Activated T-helper 17 cell treated with anti-CD3 and anti-CD28 coated beads, Interleukin-2, amount 50 U/mL, for 72 hours (primary cell): ENCODE measurements at regions not wholly inside any gene's neighbourhood (a gene's known extent, or its start where the extent isn't known, plus 50 kb on each side); places are given as distances from the start of the nearest gene placed in this dataset.
"Not testable (repeated sequence)": the region's sequence is repeated elsewhere in the genome, so short reads cannot be mapped to it uniquely, and the experiment has no call there.

ENCODE experiments used
- ATAC-seq: fragments of 150-1000 bp; cut with Tn5 transposase; replicated peaks from 2 replicates; pipeline ENCODE4 v1.10.0; 2021; ENCODE audit warnings: mild to moderate bottlenecking, moderate library complexity
- H3K27ac Mint-ChIP-seq: one replicate; pipeline ENCODE4 v1.8.0; 2022; ENCODE audit warnings: mixed read lengths
- H3K27me3 Mint-ChIP-seq: one replicate; pipeline ENCODE4 v1.8.0; 2022; ENCODE audit warnings: mixed read lengths
- H3K36me3 Mint-ChIP-seq: one replicate; pipeline ENCODE4 v1.8.0; 2022; ENCODE audit warnings: low read depth, mild to moderate bottlenecking, mixed read lengths
- H3K4me1 Mint-ChIP-seq: one replicate; pipeline ENCODE4 v1.8.0; 2022; ENCODE audit warnings: mixed read lengths
- H3K4me3 Mint-ChIP-seq: one replicate; pipeline ENCODE4 v1.8.0; 2022; ENCODE audit warnings: mild to moderate bottlenecking, mixed read lengths
- H3K9me3 Mint-ChIP-seq: one replicate; pipeline ENCODE4 v1.8.0; 2022; ENCODE audit warnings: mixed read lengths

DNA sequence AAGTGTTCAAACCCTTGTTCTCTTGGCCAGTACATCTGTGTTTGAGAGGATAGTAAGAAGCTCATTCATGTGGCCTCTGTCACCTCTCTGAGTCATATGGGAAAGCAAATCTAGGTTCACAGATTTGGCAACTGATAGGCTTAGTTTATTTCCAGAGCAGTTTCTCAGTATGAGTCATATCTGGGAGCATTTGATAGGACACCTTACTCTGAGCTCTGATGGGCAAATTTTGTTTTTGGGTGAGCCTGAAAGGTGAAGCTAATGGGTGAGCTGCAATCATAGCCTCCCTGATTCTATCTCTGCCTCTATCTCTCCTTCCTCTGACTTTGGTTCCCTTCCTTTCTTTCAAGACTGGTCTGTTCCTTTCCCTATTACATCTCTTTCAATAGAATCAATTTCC is 134.4 kb downstream of the S1PR1 start:
- Mint-ChIP-seq H3K9me3 (peaks cover 5% of the 10 kb centered on the region), H3K4me3 (peak overlapping the region; percentile 44), H3K27me3 (no peaks in the 10 kb centered on the region), H3K27ac (peak overlapping the region; percentile 18), H3K36me3 (no peaks in the 10 kb centered on the region), H3K4me1 (peaks cover 11% of the 10 kb centered on the region)
- peak; percentile 98 for ATAC-seq

DNA sequence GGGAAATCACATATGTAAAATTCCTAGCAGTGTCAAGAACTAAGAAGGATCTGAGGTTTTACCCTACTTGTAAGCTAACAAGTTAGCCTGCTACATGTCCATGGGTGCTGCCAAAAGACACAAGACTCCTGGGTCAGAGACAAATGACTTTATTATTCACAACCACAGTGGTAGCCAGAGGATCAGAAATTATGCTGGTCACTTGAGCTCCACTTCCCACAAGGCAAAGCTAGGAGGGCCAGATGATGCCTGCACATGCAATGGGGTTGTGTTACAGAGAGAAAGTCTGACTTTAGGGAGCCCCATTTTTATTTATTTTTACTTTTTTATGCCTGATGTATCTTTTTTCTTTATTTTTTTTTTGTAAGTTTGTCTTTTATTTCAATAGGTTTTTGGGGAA is 136.8 kb downstream of the S1PR1 start:
- no peak for ATAC-seq
- Mint-ChIP-seq H3K4me1 (peaks cover 13% of the 10 kb centered on the region), H3K27ac (no peak overlapping the region), H3K27me3 (no peaks in the 10 kb centered on the region), H3K9me3 (peaks cover 7% of the 10 kb centered on the region), H3K36me3 (no peaks in the 10 kb centered on the region), H3K4me3 (no peak overlapping the region)

DNA sequence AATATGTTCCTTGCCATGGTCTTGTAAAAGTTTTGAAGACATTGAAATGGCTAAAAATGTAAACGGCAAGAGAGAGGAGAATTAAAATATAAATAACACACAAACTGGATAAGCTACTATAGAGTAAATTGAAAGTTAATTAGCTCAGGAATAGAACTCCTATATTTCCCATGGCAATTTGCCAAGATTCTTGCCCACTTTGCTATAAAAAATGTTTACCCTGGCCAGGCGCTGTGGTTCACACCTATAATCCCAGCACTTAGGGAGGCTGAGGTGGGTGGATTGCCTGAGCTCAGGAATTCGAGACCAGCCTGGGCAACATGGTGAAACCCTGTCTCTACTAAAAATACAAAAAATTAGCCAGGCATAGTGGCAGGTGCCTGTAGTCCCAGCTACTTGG is 138.6 kb downstream of the S1PR1 start:
- H3K36me3 Mint-ChIP-seq, H3K27ac Mint-ChIP-seq, H3K9me3 Mint-ChIP-seq, ATAC-seq, H3K4me3 Mint-ChIP-seq, H3K27me3 Mint-ChIP-seq: not testable (repeated sequence)
- H3K4me1 Mint-ChIP-seq = peaks cover 27% of the 10 kb centered on the region

DNA sequence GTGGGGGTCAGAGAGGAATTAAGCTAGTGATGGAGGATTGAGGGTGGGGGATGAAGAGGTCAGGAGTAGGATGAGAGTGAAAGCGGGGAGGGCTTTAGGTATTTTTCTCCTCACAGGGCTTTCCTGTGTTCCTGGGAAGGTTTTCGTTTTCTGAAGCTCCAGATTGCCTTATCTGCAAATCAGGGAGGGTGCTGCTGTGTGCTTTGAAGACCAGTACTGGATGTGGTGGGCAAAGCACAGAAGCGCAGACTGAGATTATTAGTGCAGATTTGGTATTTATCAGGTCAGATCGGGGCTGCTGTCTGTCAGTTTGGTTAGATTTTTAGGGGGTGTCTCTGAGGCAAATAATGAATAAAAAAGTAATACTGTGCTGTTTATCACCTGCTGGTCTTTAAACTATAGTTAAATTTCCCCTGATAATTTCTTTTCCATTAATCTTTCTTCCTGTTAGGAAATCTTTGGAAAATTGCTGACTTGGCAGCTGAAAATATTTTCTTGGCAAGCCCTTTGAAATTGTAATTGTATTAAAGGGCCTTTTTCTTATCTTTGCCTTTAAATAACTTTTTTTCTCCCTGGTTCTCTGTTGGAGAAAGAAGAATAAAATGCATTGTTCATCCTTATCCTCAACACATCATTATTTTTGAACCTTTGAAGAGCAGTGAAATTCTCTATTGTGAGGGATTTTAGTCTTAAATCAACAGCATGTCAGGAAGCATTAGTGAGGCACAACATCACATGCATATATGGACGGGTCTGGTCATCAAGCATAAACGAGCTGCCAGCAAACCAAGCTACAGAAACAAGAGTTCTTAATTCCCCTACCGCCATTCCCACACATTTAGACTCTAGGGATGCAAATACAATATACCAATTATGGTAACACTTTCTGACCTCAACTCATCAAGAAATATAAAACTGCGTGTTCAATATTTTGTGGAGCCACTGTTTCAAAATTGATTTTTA is 139.6 kb downstream of the S1PR1 start:
- Mint-ChIP-seq H3K9me3 (peaks cover 8% of the 10 kb centered on the region), H3K4me3 (no peak overlapping the region), H3K27me3 (no peaks in the 10 kb centered on the region), H3K36me3 (no peaks in the 10 kb centered on the region), H3K4me1 (peaks cover 20% of the 10 kb centered on the region), H3K27ac (no peak overlapping the region)
- no peak for ATAC-seq

DNA sequence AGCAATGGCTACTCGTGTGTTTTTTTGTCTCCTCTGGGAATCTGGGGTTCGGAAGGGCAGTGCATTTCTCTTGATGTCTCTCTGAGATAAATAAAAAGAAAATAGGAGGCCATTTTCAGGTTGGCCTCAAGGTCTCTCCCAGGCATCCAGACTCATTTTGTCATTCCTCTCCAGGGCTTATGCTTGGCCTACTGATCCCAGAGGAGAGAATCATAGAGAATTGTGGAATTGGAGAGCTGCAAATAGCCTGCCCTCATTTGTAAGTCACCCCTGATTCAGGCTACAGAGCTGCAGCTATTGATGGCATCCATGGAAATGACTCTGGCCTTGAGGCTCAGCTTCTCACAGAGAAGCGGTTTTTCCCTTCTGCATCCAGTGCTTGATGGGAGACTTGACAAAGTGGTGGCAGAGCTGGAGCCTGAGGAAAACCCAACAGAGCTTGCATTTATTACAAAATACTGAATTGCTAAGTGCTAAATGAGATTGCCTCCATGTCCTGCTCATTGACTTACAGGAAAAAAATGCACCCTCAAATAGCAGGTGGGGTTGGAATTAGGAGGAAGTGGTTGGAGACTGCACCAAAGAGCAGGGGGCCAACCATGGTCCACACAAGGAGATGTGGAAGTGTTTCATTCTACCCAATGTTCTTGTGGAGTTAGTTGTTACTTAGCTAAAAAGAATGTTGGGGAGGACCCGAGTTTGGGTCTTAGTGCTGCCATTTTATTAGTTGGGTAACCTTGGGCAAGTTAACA is 140.4 kb downstream of the S1PR1 start:
- Mint-ChIP-seq H3K27me3 (no peaks in the 10 kb centered on the region), H3K27ac (no peak overlapping the region), H3K9me3 (peaks cover 8% of the 10 kb centered on the region), H3K36me3 (no peaks in the 10 kb centered on the region), H3K4me1 (peaks cover 16% of the 10 kb centered on the region), H3K4me3 (no peak overlapping the region)
- ATAC-seq = no peak

DNA sequence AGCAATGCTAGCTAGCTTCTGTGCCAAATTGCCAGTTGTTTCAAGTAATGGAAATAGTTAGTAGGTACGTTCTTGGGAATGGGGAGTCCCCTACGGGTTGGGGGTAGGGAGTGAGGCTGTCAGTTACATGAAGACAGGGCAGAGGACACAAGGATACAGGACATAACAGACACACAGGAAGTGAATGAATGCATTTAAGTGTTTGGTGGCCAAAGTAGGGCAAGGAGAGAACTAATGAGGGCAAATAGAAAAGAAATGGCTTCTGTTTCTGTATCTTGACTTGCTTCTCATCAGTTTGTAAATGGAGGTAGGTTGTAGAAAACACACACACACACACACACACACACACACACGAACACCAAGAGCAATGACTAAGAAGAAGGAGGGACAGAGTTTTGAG is 142.2 kb downstream of the S1PR1 start:
- no peaks in the 10 kb centered on the region for H3K36me3 Mint-ChIP-seq
- peaks cover 16% of the 10 kb centered on the region for H3K4me1 Mint-ChIP-seq
- no peaks in the 10 kb centered on the region for H3K27me3 Mint-ChIP-seq
- no peak for ATAC-seq
- no peak overlapping the region for H3K4me3 Mint-ChIP-seq
- peaks cover 4% of the 10 kb centered on the region for H3K9me3 Mint-ChIP-seq
- H3K27ac Mint-ChIP-seq = no peak overlapping the region

DNA sequence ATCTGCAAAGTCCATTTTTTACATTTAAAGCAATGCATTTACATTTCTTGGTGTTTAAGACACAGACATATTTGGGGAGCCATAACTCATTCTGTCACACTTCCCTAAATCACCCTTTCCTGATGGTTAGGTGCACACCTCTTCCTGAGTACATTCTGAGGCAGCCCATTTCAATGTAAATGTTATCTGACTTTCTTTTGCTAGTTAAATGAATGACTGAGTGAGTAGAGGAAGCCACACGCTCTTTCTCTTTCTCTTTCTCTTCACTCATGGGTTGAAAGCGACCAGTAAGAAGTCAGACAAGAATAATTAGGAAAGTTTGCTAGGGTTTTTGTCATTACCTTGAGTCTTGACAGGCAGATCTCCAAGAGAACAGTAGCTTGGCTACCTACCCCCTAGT is 143.1 kb downstream of the S1PR1 start:
- peaks cover 4% of the 10 kb centered on the region for H3K9me3 Mint-ChIP-seq
- H3K36me3 Mint-ChIP-seq = no peaks in the 10 kb centered on the region
- peak; percentile 80 for ATAC-seq
- peaks cover 16% of the 10 kb centered on the region for H3K4me1 Mint-ChIP-seq
- no peaks in the 10 kb centered on the region for H3K27me3 Mint-ChIP-seq
- H3K4me3 Mint-ChIP-seq = peak overlapping the region; percentile 18
- no peak overlapping the region for H3K27ac Mint-ChIP-seq

DNA sequence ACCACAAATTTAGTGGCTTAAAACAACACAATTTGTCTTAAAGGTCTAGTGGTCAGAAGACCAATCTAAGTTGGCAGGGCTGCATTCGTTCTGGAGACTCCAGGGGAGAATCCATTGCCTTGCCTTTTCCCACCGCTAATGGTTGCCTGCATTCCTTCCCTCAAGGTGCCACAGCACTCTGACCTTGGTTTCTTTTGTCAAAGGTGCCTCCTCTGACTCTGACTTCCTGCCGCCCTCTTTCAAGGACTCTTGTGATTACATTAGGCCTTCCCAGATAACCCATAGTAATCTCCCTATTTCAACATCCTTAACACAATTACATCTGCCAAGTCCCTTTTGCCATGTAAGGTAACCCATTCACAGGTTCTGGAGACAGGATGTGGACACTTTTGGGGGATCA is 145.3 kb downstream of the S1PR1 start:
- peaks cover 4% of the 10 kb centered on the region for H3K27me3 Mint-ChIP-seq
- peaks cover 11% of the 10 kb centered on the region for H3K9me3 Mint-ChIP-seq
- no peak overlapping the region for H3K4me3 Mint-ChIP-seq
- H3K27ac Mint-ChIP-seq = no peak overlapping the region
- no peak for ATAC-seq
- no peaks in the 10 kb centered on the region for H3K36me3 Mint-ChIP-seq
- peaks cover 16% of the 10 kb centered on the region for H3K4me1 Mint-ChIP-seq

DNA sequence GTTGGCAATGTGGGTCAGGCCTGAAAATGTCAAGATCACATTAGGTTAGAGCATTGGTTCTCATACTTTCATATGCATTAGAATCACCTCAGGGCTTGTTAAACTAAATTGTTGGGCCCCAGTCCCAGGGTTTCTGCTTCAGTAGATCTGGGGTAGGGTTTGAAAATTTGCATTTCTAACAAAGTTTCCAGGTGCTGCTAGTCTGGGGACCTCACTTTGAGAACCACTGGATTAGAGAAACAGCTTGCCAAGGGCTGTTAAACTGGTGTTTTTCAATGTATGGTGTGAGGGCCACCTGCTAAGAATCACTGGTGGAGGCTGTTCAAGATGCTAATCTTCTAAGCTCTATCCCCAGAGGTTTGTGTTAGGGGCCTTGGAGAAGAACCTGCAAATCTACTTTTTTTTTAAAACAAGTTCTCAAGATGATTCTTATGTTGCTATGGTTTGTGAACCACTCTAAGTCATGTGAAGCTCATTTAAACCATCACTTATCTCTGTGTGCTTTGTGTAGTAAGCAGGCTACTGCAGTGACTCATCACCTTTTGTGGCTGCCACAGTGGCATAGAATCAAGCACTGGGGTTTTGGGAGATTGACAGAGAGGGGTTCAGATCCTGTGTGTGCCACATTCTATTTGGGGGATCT is 152.2 kb downstream of the S1PR1 start:
- Mint-ChIP-seq H3K27ac (peak overlapping the region; percentile 29), H3K9me3 (peaks cover 7% of the 10 kb centered on the region), H3K4me1 (peaks cover 13% of the 10 kb centered on the region), H3K36me3 (no peaks in the 10 kb centered on the region), H3K4me3 (no peak overlapping the region), H3K27me3 (peaks cover 4% of the 10 kb centered on the region)
- peak; percentile 98 for ATAC-seq

DNA sequence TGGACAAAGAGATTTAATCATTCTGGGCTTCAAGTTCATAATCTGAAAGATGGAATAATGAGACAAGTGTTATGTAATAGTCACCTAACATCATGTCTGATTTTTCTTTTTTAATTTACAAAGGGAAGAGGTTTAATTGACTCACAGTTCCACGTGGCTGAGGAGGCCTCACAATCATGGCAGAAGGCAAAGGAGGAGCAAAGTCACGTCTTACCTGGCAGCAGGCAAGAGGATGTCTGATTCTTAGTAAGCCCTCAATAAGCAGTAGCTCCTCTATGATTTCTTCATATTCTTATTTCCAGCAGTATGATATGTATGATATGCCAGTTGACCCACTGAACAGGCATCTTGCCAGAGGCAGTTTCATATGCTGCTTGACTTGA is 152.7 kb downstream of the S1PR1 start:
- Mint-ChIP-seq H3K4me3 (no peak overlapping the region), H3K27me3 (peaks cover 4% of the 10 kb centered on the region), H3K9me3 (peaks cover 7% of the 10 kb centered on the region), H3K36me3 (no peaks in the 10 kb centered on the region), H3K27ac (peak overlapping the region; percentile 29), H3K4me1 (peaks cover 13% of the 10 kb centered on the region)
- peak; percentile 65 for ATAC-seq

DNA sequence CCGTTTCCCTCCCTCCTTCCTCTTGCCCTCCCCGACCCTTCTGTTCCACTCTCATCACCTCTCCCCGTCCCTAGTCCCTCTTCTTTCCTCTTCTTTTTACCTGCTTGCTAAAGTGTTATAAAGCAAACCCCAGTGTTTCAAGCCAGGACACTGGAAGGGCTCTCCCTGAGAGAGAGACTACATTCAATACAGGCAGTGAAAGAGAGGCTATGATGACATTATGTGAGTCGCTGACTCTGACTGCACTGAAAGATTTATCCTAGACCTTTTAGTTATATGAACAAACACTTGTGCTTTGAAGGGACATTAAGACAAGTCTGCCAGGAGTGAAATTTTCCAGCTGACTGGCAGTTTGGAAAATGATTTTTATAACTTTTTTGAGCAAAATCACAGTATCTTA is 155.7 kb downstream of the S1PR1 start:
- no peak for ATAC-seq
- Mint-ChIP-seq H3K4me3 (no peak overlapping the region), H3K27me3 (no peaks in the 10 kb centered on the region), H3K27ac (no peak overlapping the region), H3K4me1 (peaks cover 13% of the 10 kb centered on the region), H3K36me3 (no peaks in the 10 kb centered on the region), H3K9me3 (no peaks in the 10 kb centered on the region)

DNA sequence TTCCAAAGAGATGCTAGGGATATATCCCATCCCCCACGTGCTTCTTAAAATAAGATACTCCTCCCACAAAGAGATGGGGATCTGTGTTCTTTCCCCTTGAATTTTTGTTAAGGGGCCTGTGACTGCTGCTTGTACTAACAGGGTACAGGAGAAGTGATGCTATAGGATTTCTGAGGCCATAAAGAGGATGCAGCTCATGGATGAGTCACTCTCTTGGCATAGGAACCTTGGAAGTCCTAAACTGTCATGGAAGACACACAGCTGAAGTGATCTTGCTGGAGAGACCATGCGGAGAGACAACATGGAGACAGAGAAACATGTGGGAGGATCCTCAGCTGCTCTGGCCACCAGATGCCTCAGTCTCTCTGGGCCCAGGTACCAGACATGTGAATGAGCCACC is 157.2 kb downstream of the S1PR1 start:
- no peak for ATAC-seq
- Mint-ChIP-seq H3K27me3 (no peaks in the 10 kb centered on the region), H3K4me3 (no peak overlapping the region), H3K4me1 (peaks cover 8% of the 10 kb centered on the region), H3K36me3 (no peaks in the 10 kb centered on the region), H3K9me3 (no peaks in the 10 kb centered on the region), H3K27ac (no peak overlapping the region)

DNA sequence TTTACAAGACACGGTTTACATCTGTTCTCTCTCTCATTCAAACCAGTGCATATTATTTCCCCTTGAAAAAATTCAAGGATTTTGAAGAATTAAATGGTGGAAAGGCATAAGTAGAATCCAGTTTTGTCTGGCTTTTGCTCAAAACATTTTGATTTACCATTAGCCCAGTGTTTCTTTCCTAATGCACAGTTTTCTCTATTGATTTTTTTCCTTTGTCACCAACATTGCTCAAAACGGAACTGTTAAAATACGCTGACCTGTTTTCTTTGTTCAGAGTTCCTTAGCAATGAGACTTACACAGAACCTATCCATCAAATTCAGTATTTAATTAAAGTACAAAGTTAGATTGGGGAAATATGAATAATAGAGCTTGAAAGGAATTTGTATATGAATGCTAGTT is 162.4 kb downstream of the S1PR1 start:
- H3K4me3 Mint-ChIP-seq = no peak overlapping the region
- no peaks in the 10 kb centered on the region for H3K36me3 Mint-ChIP-seq
- peaks cover 7% of the 10 kb centered on the region for H3K27me3 Mint-ChIP-seq
- no peak for ATAC-seq
- no peak overlapping the region for H3K27ac Mint-ChIP-seq
- no peaks in the 10 kb centered on the region for H3K4me1 Mint-ChIP-seq
- no peaks in the 10 kb centered on the region for H3K9me3 Mint-ChIP-seq

DNA sequence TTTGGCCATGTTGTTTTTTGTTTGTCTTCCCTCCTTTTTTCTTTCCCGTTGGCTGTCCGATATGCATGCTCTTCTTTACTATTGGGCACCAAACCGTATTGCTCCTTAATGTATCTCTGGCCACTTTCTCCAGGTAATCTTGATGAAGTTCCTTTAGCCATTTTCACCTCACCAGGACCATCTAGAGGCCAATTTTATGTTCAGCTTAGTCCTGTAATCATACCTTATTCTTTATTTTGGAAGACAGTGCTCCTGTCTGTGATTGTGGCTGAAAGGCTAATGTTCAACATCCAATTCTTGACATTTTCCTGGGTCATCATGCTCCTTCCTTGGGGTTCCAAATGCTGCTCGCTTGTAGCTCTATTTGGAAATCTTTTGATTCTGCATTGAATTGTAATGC is 169.5 kb downstream of the S1PR1 start:
- no peak for ATAC-seq

More for the DNA sequence above, 169.5 kb downstream of the S1PR1 start:
- H3K36me3 Mint-ChIP-seq = no peaks in the 10 kb centered on the region
- peaks cover 8% of the 10 kb centered on the region for H3K27me3 Mint-ChIP-seq
- H3K9me3 Mint-ChIP-seq = no peaks in the 10 kb centered on the region
- no peak overlapping the region for H3K27ac Mint-ChIP-seq
- no peak overlapping the region for H3K4me3 Mint-ChIP-seq
- no peaks in the 10 kb centered on the region for H3K4me1 Mint-ChIP-seq
